A549 (cell line): ENCODE measurements at regions not wholly inside any gene's neighbourhood (a gene's known extent, or its start where the extent isn't known, plus 50 kb on each side); places are given as distances from the start of the nearest gene placed in this dataset.
"Not testable (repeated sequence)": the region's sequence is repeated elsewhere in the genome, so short reads cannot be mapped to it uniquely, and the experiment has no call there.

Experiments
- ATAC-seq, 2 experiments: fragments of 200-7000 bp in 1 of 2; fragments of >200 bp in 1 of 2; cut with Nextera tagmentation in 1 of 2; cut with Tn5 transposase in 1 of 2; 3 replicates each; pipeline versions ENCODE4 v1.8.0 to v1.9.1; 2018 to 2020; ENCODE audit warnings: mild to moderate bottlenecking in 1 of 2, moderate library complexity in 1 of 2
- CTCF ChIA-PET: fragments of 300-600 bp; sonication (Branson Sonifier 250); formaldehyde crosslinking; extraction: SDS; loops from one replicate; lab custom pipeline; 2021; ENCODE audit warnings: antibody characterized with exemption, inconsistent platforms; lab: Yijun Ruan, JAX
- POLR2A ChIA-PET: fragments of 350-600 bp; formaldehyde crosslinking; extraction: SDS; loops from one replicate; lab custom pipeline; 2021; ENCODE audit warnings: antibody characterized with exemption, inconsistent platforms; lab: Yijun Ruan, JAX
- DNase-seq, 2 experiments: peaks; one replicate each; pipeline versions ENCODE4 v3.0.0 to v3.0.0-alpha.2; 2011 to 2016; ENCODE audit warnings: low read depth in 1 of 2, low spot score in 1 of 2
- FAIRE-seq: peaks from 2 replicates; lab custom pipeline; 2011; peaks lifted over from hg19 to GRCh38; lab: Jason Lieb, UNC
- H3K27ac ChIP-seq, 2 experiments: fragments of >200 bp; sonication (Bioruptor Twin); formaldehyde crosslinking; 3 replicates each; pipeline ENCODE4 v1.5.1; 2016 to 2017
- H3K4me1 ChIP-seq: fragments of >200 bp; sonication (Bioruptor Twin); formaldehyde crosslinking; 3 replicates; pipeline ENCODE4 v1.6.1; 2016
- H3K4me2 ChIP-seq: fragments of >200 bp; sonication (Bioruptor Twin); formaldehyde crosslinking; 3 replicates; pipeline ENCODE4 v1.6.1; 2016
- H3K4me3 ChIP-seq: fragments of >200 bp; sonication (Bioruptor Twin); formaldehyde crosslinking; 3 replicates; pipeline ENCODE4 v1.5.1; 2016
- H3K9me3 ChIP-seq: fragments of >200 bp; sonication (Bioruptor Twin); formaldehyde crosslinking; 3 replicates; pipeline ENCODE4 v1.6.1; 2016
- BHLHE40 ChIP-seq: IDR thresholded peaks from 2 replicates; pipeline ENCODE4 v1.6.1; 2012; ENCODE audit warnings: low read depth, low read length, inconsistent platforms
- CBX2 ChIP-seq: fragments of 200-600 bp; sonication (generic); IDR thresholded peaks from 2 replicates; pipeline ENCODE4 v1.6.1; 2016; ENCODE audit warnings: low read depth, mild to moderate bottlenecking, borderline replicate concordance
- CBX8 ChIP-seq: fragments of 200-600 bp; sonication (generic); IDR thresholded peaks from 2 replicates; pipeline ENCODE4 v1.6.1; 2016
- EHF ChIP-seq: fragments of 250-450 bp; sonication (Bioruptor Pico); IDR thresholded peaks from 2 replicates; pipeline ENCODE4 v1.5.0; 2020; ENCODE audit warnings: mild to moderate bottlenecking
- EHMT2 ChIP-seq: fragments of 200-600 bp; sonication (generic); IDR thresholded peaks from 2 replicates; pipeline ENCODE4 v1.6.1; 2016; ENCODE audit warnings: antibody characterized with exemption, low read depth, mild to moderate bottlenecking, moderate library complexity
- JUN ChIP-seq, 2 experiments: fragments of >200 bp; sonication (Bioruptor Twin); formaldehyde crosslinking; IDR thresholded peaks; 2 replicates in 1 of 2; 3 replicates in 1 of 2; pipeline ENCODE4 v1.6.1; 2016 to 2017
- MAFK ChIP-seq: fragments of 450-650 bp; IDR thresholded peaks from 2 replicates; pipeline ENCODE4 v1.6.1; 2014; ENCODE audit not compliant: partially characterized antibody
- MAZ ChIP-seq: fragments of 150-350 bp; IDR thresholded peaks from 2 replicates; pipeline ENCODE4 v1.6.1; 2014; ENCODE audit warnings: antibody characterized with exemption, low read depth, low read length, borderline replicate concordance
- MYC ChIP-seq: IDR thresholded peaks from 2 replicates; pipeline ENCODE4 v1.6.1; 2012; ENCODE audit warnings: mild to moderate bottlenecking, inconsistent platforms, low read length, improper control_type of control experiment, borderline replicate concordance
- NR3C1 ChIP-seq: fragments of >200 bp; sonication (Bioruptor Twin); formaldehyde crosslinking; IDR thresholded peaks from 3 replicates; pipeline ENCODE4 v1.6.1; 2017
- POLR2AphosphoS2 ChIP-seq: conservative IDR thresholded peaks from 2 replicates; pipeline ENCODE4 v1.6.1; 2012; ENCODE audit warnings: low read length, improper control_type of control experiment, inconsistent platforms
- RAD21 ChIP-seq, 2 experiments: fragments of >200 bp in 1 of 2; sonication (Bioruptor Twin) in 1 of 2; formaldehyde crosslinking in 1 of 2; IDR thresholded peaks in 1 of 2; conservative IDR thresholded peaks in 1 of 2; 2 replicates in 1 of 2; 3 replicates in 1 of 2; pipeline ENCODE4 v1.6.1; 2012 to 2018; ENCODE audit warnings: inconsistent platforms in 1 of 2
- SMC3 ChIP-seq: fragments of >200 bp; sonication (Bioruptor Twin); formaldehyde crosslinking; IDR thresholded peaks from 3 replicates; pipeline ENCODE4 v1.6.1; 2018; ENCODE audit warnings: inconsistent platforms
- TFCP2L1 ChIP-seq: fragments of 250-450 bp; sonication (Bioruptor Pico); IDR thresholded peaks from 2 replicates; pipeline ENCODE4 v1.5.0; 2021; ENCODE audit warnings: mild to moderate bottlenecking
- USF2 ChIP-seq: fragments of 450-650 bp; IDR thresholded peaks from 2 replicates; pipeline ENCODE4 v1.6.1; 2014; ENCODE audit warnings: antibody characterized with exemption
- ZC3H11A ChIP-seq: fragments of 450-650 bp; IDR thresholded peaks from 2 replicates; pipeline ENCODE4 v1.6.1; 2014; ENCODE audit warnings: antibody characterized with exemption, mild to moderate bottlenecking
- WGBS: methylation state at CpG from one replicate; pipeline ENCODE4 v1.1.6; 2017; ENCODE audit errors: missing lambda C conversion rate; 5-methylcytosine and 5-hydroxymethylcytosine counted together

- no peak for TF ChIP-seq USF2
Observed at GRCh38 chrX:3545901-3546300, 167.5 kb downstream of the PRKX start (continued).

GRCh38 chrX:3541336-3541735 is 172.1 kb downstream of the PRKX start:
- no peaks in the 10 kb centered on the region for H3K4me1 ChIP-seq
- H3K9me3 ChIP-seq: no peaks in the 10 kb centered on the region
- TF ChIP-seq TFCP2L1 (CRISPR knock-in tag): no peak
- TF ChIP-seq, all 56 proteins: peak for 0
- ATAC-seq (no peak), DNase-seq (no peak), FAIRE-seq (no peak)
- ChIA-PET CTCF (no interaction called here), POLR2A (no interaction called here)
- H3K4me2 ChIP-seq: no peak overlapping the region
- no peak overlapping the region for H3K4me3 ChIP-seq
- no peak overlapping the region for H3K27ac ChIP-seq
- WGBS: 48% methylated on average over 2 of the region's 2 CpGs

- TF ChIP-seq CBX8 (no peak), MAZ (no peak), USF2 (no peak), SMC3 (no peak), BHLHE40 (no peak), TFCP2L1 (CRISPR knock-in tag) (no peak), ZC3H11A (no peak)
- no peak overlapping the region for H3K4me2 ChIP-seq
- WGBS: 24% methylated on average over 7 of the region's 7 CpGs
- no peak overlapping the region for H3K4me3 ChIP-seq
- FAIRE-seq (peak; percentile 49), DNase-seq (no peak), ATAC-seq (no peak)
- ChIA-PET POLR2A (no interaction called here), CTCF (interaction anchor here (0.8 to 3.4 kb wide), 2 partner anchors 9 to 10 kb away, joined by 3 to 11 read pairs; no protein-coding TSS in a partner anchor)
- H3K27ac ChIP-seq: no peak overlapping the region
- no peaks in the 10 kb centered on the region for H3K9me3 ChIP-seq
- H3K4me1 ChIP-seq: no peaks in the 10 kb centered on the region
Observed at GRCh38 chrX:3540105-3540504, 173.3 kb downstream of the PRKX start.

GRCh38 chrX:3532581-3533085 is 180.8 kb downstream of the PRKX start:
- no peak for DNase-seq
- no peak overlapping the region for H3K4me3 ChIP-seq
- FAIRE-seq: no peak
- no peaks in the 10 kb centered on the region for H3K4me1 ChIP-seq
- ChIA-PET POLR2A (no interaction called here), CTCF (interaction anchor here (1.7 kb wide), 1 partner anchor 16 kb away, joined by 5 read pairs; no protein-coding TSS in a partner anchor)
- WGBS: 36% methylated on average over 3 of the region's 3 CpGs
- H3K9me3 ChIP-seq: no peaks in the 10 kb centered on the region
- no peak overlapping the region for H3K27ac ChIP-seq
- no peak overlapping the region for H3K4me2 ChIP-seq
- no peak for ATAC-seq
- no peak for TF ChIP-seq RAD21 (conservative IDR thresholded peaks at IDR 0.05 in 1 of 2, IDR thresholded peaks at IDR 0.05 in 1 of 2)
- no peak for TF ChIP-seq CBX2
- no peak for TF ChIP-seq JUN (IDR thresholded peaks at IDR 0.05)
- no peak for TF ChIP-seq MAFK
- TF ChIP-seq EHF: no peak
- TF ChIP-seq NR3C1: no peak
- no peak for TF ChIP-seq POLR2AphosphoS2
- no peak for TF ChIP-seq EHMT2
- no peak for TF ChIP-seq MYC

DNA sequence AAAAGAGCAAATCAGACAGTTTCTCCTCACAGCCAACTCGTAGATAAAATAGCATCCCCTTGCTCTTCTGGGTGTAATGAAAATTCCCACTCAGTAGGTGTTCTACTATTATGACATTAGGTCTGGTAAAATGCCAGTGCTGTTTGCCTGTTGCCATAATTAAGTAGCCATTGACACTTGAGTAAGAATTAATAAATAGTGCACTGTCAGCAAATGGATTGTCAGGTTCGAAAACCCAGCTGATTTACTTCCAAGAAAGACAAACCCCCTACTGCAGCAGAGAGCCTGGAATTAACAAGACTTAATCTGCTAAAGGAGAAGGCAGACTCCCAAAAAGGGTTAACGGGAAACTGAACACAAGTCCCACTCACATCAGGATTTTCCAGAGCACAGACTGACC is 182.0 kb downstream of the PRKX start:
- H3K4me1 ChIP-seq, H3K4me2 ChIP-seq, FAIRE-seq, POLR2A ChIA-PET, ATAC-seq, DNase-seq, H3K27ac ChIP-seq, CTCF ChIA-PET, H3K9me3 ChIP-seq, H3K4me3 ChIP-seq: not testable (repeated sequence)
- WGBS: 28% methylated on average over 3 of the region's 3 CpGs
- peak; percentile 77 for TF ChIP-seq MAFK
